ENCODE measurements at regions not wholly inside any gene's neighbourhood (a gene's known extent, or its start where the extent isn't known, plus 50 kb on each side); places are given as distances from the start of the nearest gene placed in this dataset.

DNA sequence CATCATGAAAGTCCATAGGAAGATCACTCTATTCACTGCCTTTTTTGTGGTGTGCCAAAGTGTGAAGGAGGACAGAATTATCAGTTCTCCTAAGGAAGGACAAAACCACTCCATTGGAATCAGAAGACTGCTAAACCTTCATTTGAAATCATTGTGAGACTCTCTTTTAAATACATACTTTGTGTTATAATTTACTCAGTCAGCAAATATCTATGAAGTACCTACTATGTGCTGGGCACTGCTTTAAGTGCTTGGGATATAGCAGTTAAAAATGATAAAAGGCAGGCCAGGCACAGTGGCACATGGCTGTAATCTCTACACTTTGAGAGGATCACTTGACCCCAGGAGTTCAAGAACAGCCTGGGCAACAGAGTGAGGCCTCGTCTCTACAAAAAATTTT lies 692.3 kb downstream of the DSC3 start:
- H4K20me1 ChIP-seq (ENCODE audit: low read depth): no peaks in the 10 kb centered on the region
- Mint-ChIP-seq H3K4me1 (no peaks in the 10 kb centered on the region), H3K27ac (no peak overlapping the region), H3K27me3 (ENCODE audit: insufficient read depth, low read depth) (no peaks in the 10 kb centered on the region), H3K36me3 (no peaks in the 10 kb centered on the region), H3K4me3 (no peak overlapping the region), H3K9me3 (peaks cover 15% of the 10 kb centered on the region)
- H3K79me2 ChIP-seq (ENCODE audit: low read depth): no peaks in the 10 kb centered on the region
- DNase-seq (ENCODE audit: low spot score): no peak
- no peak overlapping the region for H3K4me3 ChIP-seq
- H3K36me3 ChIP-seq: no peaks in the 10 kb centered on the region
- no peaks in the 10 kb centered on the region for H3K4me1 ChIP-seq
- no peaks in the 10 kb centered on the region for H3F3A ChIP-seq (ENCODE audit: low read depth)
- no peak overlapping the region for H3K9ac ChIP-seq
- H3K27ac ChIP-seq: no peak overlapping the region
- no peaks in the 10 kb centered on the region for H3K27me3 ChIP-seq
- TF ChIP-seq, protein P1, sequence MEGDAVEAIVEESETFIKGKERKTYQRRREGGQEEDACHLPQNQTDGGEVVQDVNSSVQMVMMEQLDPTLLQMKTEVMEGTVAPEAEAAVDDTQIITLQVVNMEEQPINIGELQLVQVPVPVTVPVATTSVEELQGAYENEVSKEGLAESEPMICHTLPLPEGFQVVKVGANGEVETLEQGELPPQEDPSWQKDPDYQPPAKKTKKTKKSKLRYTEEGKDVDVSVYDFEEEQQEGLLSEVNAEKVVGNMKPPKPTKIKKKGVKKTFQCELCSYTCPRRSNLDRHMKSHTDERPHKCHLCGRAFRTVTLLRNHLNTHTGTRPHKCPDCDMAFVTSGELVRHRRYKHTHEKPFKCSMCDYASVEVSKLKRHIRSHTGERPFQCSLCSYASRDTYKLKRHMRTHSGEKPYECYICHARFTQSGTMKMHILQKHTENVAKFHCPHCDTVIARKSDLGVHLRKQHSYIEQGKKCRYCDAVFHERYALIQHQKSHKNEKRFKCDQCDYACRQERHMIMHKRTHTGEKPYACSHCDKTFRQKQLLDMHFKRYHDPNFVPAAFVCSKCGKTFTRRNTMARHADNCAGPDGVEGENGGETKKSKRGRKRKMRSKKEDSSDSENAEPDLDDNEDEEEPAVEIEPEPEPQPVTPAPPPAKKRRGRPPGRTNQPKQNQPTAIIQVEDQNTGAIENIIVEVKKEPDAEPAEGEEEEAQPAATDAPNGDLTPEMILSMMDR (IDR thresholded peaks at IDR 0.05): no peak
- TF ChIP-seq EZH2 (IDR thresholded peaks at IDR 0.05) (no peak), EZH2phosphoT487 (IDR thresholded peaks at IDR 0.05) (no peak)
- H3K4me2 ChIP-seq: no peak overlapping the region
- no peaks in the 10 kb centered on the region for H3K9me3 ChIP-seq (ENCODE audit: low read depth)
- H2AFZ ChIP-seq (replicated peaks): no peak overlapping the region

DNA sequence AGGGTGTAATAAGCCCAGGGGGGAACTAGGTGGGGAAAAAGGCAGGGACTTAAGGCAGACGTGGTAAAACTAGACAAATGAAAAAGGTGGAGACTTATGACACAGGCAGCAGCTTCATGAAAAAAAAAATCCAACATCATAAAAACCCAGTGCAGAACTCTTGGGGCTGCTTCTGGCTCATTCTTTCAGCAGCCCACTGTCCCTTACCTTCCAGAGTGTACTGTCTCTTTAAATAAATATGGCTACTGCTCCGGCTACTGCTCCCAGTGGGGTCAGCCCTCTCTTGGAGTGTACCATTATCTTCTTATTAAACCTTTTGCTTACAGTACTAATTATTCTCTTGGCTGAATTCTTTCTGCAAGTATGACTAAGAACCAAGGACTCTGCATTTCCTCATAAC lies 699.5 kb downstream of the DSC3 start:
- Histone ChIP-seq H3K4me1 (no peaks in the 10 kb centered on the region), H3F3A (ENCODE audit: low read depth) (no peaks in the 10 kb centered on the region), H3K79me2 (ENCODE audit: low read depth) (no peaks in the 10 kb centered on the region), H3K27me3 (no peaks in the 10 kb centered on the region), H3K9ac (no peak overlapping the region), H3K9me3 (ENCODE audit: low read depth) (no peaks in the 10 kb centered on the region), H4K20me1 (ENCODE audit: low read depth) (no peaks in the 10 kb centered on the region), H2AFZ (replicated peaks) (no peak overlapping the region), H3K27ac (no peak overlapping the region), H3K36me3 (no peaks in the 10 kb centered on the region), H3K4me2 (no peak overlapping the region), H3K4me3 (no peak overlapping the region)
- Mint-ChIP-seq H3K4me1 (no peaks in the 10 kb centered on the region), H3K27ac (no peak overlapping the region), H3K9me3 (peaks cover 7% of the 10 kb centered on the region), H3K36me3 (no peaks in the 10 kb centered on the region), H3K4me3 (no peak overlapping the region), H3K27me3 (ENCODE audit: insufficient read depth, low read depth) (no peaks in the 10 kb centered on the region)
- TF ChIP-seq EZH2 (IDR thresholded peaks at IDR 0.05): no peak
- no peak for TF ChIP-seq EZH2phosphoT487 (IDR thresholded peaks at IDR 0.05)
- TF ChIP-seq, protein P1 (IDR thresholded peaks at IDR 0.05): no peak
- DNase-seq (ENCODE audit: low spot score): no peak

DNA sequence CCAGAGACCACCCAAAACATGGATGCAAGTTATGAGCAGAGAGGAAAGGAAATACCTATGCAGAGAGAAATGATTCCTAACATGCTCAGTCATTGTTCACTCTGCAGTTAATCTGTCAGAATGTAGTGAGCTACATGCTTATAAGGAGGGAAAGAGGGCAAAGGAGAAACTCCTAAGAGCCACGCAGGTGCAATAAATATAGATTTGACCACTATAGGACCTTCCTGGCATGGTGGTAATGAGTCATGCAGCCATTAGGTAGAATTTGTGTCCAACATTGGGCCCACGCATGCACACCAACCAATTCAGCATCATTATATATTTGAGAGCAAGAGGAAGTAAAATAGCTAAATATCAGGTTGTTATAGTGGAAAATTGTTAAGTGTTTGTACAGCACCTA lies 699.9 kb downstream of the DSC3 start:
- Mint-ChIP-seq H3K36me3 (no peaks in the 10 kb centered on the region), H3K27me3 (ENCODE audit: insufficient read depth, low read depth) (no peaks in the 10 kb centered on the region), H3K9me3 (peaks cover 6% of the 10 kb centered on the region), H3K4me1 (no peaks in the 10 kb centered on the region), H3K27ac (no peak overlapping the region), H3K4me3 (no peak overlapping the region)
- H3K9me3 ChIP-seq (ENCODE audit: low read depth): no peaks in the 10 kb centered on the region
- no peak overlapping the region for H3K9ac ChIP-seq
- H3K36me3 ChIP-seq: no peaks in the 10 kb centered on the region
- H2AFZ ChIP-seq (replicated peaks): no peak overlapping the region
- TF ChIP-seq, protein P1 (IDR thresholded peaks at IDR 0.05): no peak
- no peak for TF ChIP-seq EZH2 (IDR thresholded peaks at IDR 0.05)
- TF ChIP-seq EZH2phosphoT487 (IDR thresholded peaks at IDR 0.05): no peak
- H3K27ac ChIP-seq: no peak overlapping the region
- no peaks in the 10 kb centered on the region for H3K27me3 ChIP-seq
- H3K4me2 ChIP-seq: no peak overlapping the region
- no peak for DNase-seq (ENCODE audit: low spot score)
- no peaks in the 10 kb centered on the region for H4K20me1 ChIP-seq (ENCODE audit: low read depth)
- H3K79me2 ChIP-seq (ENCODE audit: low read depth): no peaks in the 10 kb centered on the region
- H3K4me1 ChIP-seq: no peaks in the 10 kb centered on the region
- H3K4me3 ChIP-seq: no peak overlapping the region
- H3F3A ChIP-seq (ENCODE audit: low read depth): no peaks in the 10 kb centered on the region

DNA sequence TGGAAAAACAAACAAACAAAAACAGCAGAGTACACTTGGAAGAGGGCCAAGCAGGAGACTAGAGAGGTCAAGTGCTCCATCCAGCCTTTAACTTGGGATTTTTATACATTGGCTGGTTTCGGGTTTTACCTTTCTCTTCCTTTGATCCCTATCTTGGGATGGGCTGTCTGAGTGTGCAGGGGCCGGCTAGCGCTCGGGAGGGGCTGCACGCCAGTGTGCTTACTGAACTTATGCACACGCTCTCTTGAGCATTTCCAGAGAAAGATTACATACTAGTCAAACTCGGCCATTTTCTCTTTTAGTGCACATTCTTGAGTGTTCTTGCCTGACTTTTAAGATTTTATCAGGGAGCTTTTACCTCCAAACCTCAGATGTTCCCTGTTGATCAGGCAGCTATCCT lies 707.8 kb downstream of the DSC3 start:
- H2AFZ ChIP-seq (replicated peaks): no peak overlapping the region
- H3K9me3 ChIP-seq (ENCODE audit: low read depth): no peaks in the 10 kb centered on the region
- no peaks in the 10 kb centered on the region for H4K20me1 ChIP-seq (ENCODE audit: low read depth)
- no peaks in the 10 kb centered on the region for H3K4me1 Mint-ChIP-seq
- no peaks in the 10 kb centered on the region for H3K9me3 Mint-ChIP-seq
- no peak overlapping the region for H3K27ac ChIP-seq
- no peaks in the 10 kb centered on the region for H3K36me3 ChIP-seq
- no peak overlapping the region for H3K4me3 ChIP-seq
- no peaks in the 10 kb centered on the region for H3K4me1 ChIP-seq
- no peaks in the 10 kb centered on the region for H3K79me2 ChIP-seq (ENCODE audit: low read depth)
- H3K9ac ChIP-seq: no peak overlapping the region
- no peaks in the 10 kb centered on the region for H3K27me3 ChIP-seq
- H3K27ac Mint-ChIP-seq: no peak overlapping the region
- H3F3A ChIP-seq (ENCODE audit: low read depth): no peaks in the 10 kb centered on the region
- no peaks in the 10 kb centered on the region for H3K27me3 Mint-ChIP-seq (ENCODE audit: insufficient read depth, low read depth)
- no peak for DNase-seq (ENCODE audit: low spot score)
- no peak overlapping the region for H3K4me3 Mint-ChIP-seq
- no peaks in the 10 kb centered on the region for H3K36me3 Mint-ChIP-seq
- no peak for TF ChIP-seq EZH2 (IDR thresholded peaks at IDR 0.05)
- TF ChIP-seq, protein P1 (IDR thresholded peaks at IDR 0.05): no peak
- TF ChIP-seq EZH2phosphoT487 (IDR thresholded peaks at IDR 0.05): no peak
- no peak overlapping the region for H3K4me2 ChIP-seq
